DND-41 (cell line): ENCODE measurements at regions not wholly inside any gene's neighbourhood (a gene's known extent, or its start where the extent isn't known, plus 50 kb on each side); places are given as distances from the start of the nearest gene placed in this dataset.

Source experiments
- ATAC-seq: fragments of 200-7000 bp; cut with Tn5 transposase; 3 replicates; pipeline ENCODE4 v1.9.1; 2021; ENCODE audit warnings: low read depth; ENCODE audit not compliant: insufficient read depth
- DNase-seq: peaks from one replicate; pipeline ENCODE4 v3.0.0-alpha.2; 2020
- H2AFZ ChIP-seq: 2 replicates; pipeline ENCODE4 v1.6.0; 2012; ENCODE audit warnings: low read depth, low read length
- H3K27ac ChIP-seq: 2 replicates; pipeline ENCODE4 v1.5.1; 2012; ENCODE audit warnings: low read length, inconsistent platforms
- H3K27me3 ChIP-seq: fragments of 200-600 bp; sonication (generic); 2 replicates; pipeline ENCODE4 v1.6.0; 2012; ENCODE audit warnings: low read length, mild to moderate bottlenecking, inconsistent platforms; ENCODE audit not compliant: insufficient read depth, poor library complexity
- H3K36me3 ChIP-seq: 2 replicates; pipeline ENCODE4 v1.5.1; 2012; ENCODE audit warnings: low read length, inconsistent platforms; ENCODE audit not compliant: insufficient read depth
- H3K4me1 ChIP-seq: 2 replicates; pipeline ENCODE4 v1.5.1; 2012; ENCODE audit warnings: mild to moderate bottlenecking, low read length; ENCODE audit not compliant: insufficient read depth
- H3K4me2 ChIP-seq: 2 replicates; pipeline ENCODE4 v1.6.0; 2012; ENCODE audit warnings: mild to moderate bottlenecking, moderate library complexity, low read length, inconsistent platforms; ENCODE audit not compliant: insufficient read depth
- H3K4me3 ChIP-seq, 2 experiments: fragments of 200-600 bp in 1 of 2; shearing (Covaris generic) in 1 of 2; 2 replicates each; pipeline ENCODE4 v1.5.1; 2012 to 2016; ENCODE audit warnings: inconsistent platforms in 2 of 2, low read length in 2 of 2, mild to moderate bottlenecking in 2 of 2, low read depth in 1 of 2, moderate library complexity in 1 of 2
- H3K79me2 ChIP-seq: 2 replicates; pipeline ENCODE4 v1.6.0; 2012; ENCODE audit warnings: low read length, inconsistent platforms; ENCODE audit not compliant: insufficient read depth
- H3K9ac ChIP-seq: 2 replicates; pipeline ENCODE4 v1.6.0; 2012; ENCODE audit warnings: low read depth, mild to moderate bottlenecking, inconsistent platforms, low read length, moderate library complexity
- H3K9me3 ChIP-seq: 2 replicates; pipeline ENCODE4 v1.5.1; 2012; ENCODE audit warnings: low read length, moderate library complexity, mild to moderate bottlenecking, inconsistent platforms; ENCODE audit not compliant: insufficient read depth, severe bottlenecking
- H4K20me1 ChIP-seq: 2 replicates; pipeline ENCODE4 v1.6.0; 2012; ENCODE audit warnings: low read length; ENCODE audit not compliant: insufficient read depth
- EZH2 ChIP-seq: IDR thresholded peaks from 3 replicates; pipeline ENCODE4 v1.6.1; 2012; ENCODE audit warnings: borderline replicate concordance, low read depth, mild to moderate bottlenecking, moderate library complexity, low read length, inconsistent platforms; ENCODE audit not compliant: severe bottlenecking
- TF ChIP-seq, protein P1 (sequence below): IDR thresholded peaks from 2 replicates; pipeline ENCODE4 v1.5.1; 2012; ENCODE audit warnings: borderline replicate concordance, low read length, moderate library complexity, mild to moderate bottlenecking; ENCODE audit not compliant: poor library complexity, severe bottlenecking; ENCODE audit errors: extremely low read depth

DNA sequence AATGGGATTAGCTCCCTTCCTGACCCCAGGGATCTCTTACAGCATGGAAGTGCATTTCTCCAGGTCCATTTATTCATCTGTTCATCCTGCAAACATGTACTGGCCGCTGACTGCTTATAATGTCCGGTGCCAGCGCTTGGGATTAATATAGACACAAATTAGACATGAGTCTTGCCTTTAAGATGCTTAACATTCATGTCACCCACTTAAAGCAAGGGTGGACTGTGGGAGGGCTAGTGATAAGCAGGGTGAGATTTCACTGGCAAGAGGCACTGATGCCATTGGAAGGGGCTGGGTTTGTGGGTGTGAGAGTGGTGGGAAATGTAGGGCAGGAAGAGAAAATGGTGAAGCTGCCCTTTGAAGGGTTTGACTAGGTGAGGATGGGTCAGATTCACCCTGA lies 92.2 kb upstream of the MPHOSPH6 start:
- ATAC-seq: no peak
- peaks cover 3% of the 10 kb centered on the region for H3K27me3 ChIP-seq

DNA sequence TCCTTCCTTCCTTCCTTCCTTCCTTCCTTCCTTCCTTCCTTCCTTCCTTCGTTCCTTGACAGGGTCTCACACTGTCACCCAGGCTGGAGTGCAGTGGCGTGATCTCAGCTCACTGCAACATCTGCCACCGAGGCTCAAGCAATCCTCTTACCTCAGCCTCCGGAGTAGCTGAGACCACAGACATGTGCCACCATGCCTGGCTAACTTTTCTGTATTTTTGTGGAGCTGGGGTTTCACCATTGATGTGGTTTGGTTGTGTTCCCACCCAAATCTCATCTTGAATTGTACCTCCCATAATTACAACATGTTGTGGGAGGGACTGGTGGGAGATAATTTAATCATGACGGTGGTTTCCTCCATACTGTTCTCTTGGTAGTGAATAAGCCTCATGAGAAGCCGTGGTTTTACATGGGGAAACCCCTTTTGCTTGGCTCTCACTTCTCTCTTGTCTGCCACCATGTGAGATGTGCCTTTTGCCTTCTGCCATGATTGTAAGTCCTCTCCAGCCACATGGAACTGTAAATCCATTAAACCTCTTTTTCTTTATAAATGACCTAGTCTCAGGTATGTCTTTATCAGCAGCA lies 90.3 kb upstream of the MPHOSPH6 start:
- Histone ChIP-seq H3K27me3 (peaks cover 11% of the 10 kb centered on the region), H3K9me3 (no peaks in the 10 kb centered on the region), H4K20me1 (0 out of 2 replicates have a peak, but pooled peaks cover 3% of the 10 kb centered on the region), H3K9ac (no peak overlapping the region), H3K4me3 (no peak overlapping the region), H3K4me2 (no peak overlapping the region), H3K36me3 (no peaks in the 10 kb centered on the region), H2AFZ (no peak overlapping the region), H3K27ac (no peak overlapping the region), H3K79me2 (no peaks in the 10 kb centered on the region), H3K4me1 (no peaks in the 10 kb centered on the region)
- TF ChIP-seq, protein P1, sequence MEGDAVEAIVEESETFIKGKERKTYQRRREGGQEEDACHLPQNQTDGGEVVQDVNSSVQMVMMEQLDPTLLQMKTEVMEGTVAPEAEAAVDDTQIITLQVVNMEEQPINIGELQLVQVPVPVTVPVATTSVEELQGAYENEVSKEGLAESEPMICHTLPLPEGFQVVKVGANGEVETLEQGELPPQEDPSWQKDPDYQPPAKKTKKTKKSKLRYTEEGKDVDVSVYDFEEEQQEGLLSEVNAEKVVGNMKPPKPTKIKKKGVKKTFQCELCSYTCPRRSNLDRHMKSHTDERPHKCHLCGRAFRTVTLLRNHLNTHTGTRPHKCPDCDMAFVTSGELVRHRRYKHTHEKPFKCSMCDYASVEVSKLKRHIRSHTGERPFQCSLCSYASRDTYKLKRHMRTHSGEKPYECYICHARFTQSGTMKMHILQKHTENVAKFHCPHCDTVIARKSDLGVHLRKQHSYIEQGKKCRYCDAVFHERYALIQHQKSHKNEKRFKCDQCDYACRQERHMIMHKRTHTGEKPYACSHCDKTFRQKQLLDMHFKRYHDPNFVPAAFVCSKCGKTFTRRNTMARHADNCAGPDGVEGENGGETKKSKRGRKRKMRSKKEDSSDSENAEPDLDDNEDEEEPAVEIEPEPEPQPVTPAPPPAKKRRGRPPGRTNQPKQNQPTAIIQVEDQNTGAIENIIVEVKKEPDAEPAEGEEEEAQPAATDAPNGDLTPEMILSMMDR: no peak
- TF ChIP-seq EZH2: no peak
- ATAC-seq (no peak), DNase-seq (peak; percentile 6)

More for the DNA sequence above, 92.2 kb upstream of the MPHOSPH6 start:
- Histone ChIP-seq H4K20me1 (0 out of 2 replicates have a peak, but pooled peaks cover 3% of the 10 kb centered on the region), H3K9ac (no peak overlapping the region), H3K4me1 (no peaks in the 10 kb centered on the region), H2AFZ (no peak overlapping the region), H3K27ac (no peak overlapping the region), H3K9me3 (no peaks in the 10 kb centered on the region), H3K4me3 (no peak overlapping the region), H3K79me2 (no peaks in the 10 kb centered on the region), H3K36me3 (no peaks in the 10 kb centered on the region), H3K4me2 (no peak overlapping the region)
- TF ChIP-seq EZH2: no peak
- TF ChIP-seq, protein P1: no peak
- DNase-seq: no peak

DNA sequence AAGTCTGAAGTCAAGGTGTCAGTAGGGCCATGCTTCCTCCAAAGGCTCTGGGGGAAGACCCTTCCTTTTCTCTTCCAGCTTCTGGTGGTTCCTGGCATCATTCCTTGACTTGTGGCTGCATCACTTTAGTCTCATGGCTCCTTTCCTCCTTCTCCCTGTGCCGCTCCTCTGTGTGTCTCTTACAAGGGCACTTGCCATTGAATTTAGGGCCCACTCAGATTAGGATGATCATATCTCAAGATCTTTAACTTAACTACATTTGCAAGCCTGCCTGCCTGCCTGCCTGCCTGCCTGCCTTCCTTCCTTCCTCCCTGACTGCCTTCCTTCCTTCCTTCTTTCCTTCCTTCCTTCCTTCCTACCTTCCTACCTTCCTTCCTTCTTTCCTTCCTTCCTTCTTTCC lies 89.7 kb upstream of the MPHOSPH6 start:
- TF ChIP-seq, protein P1: no peak
- TF ChIP-seq EZH2: no peak
- Histone ChIP-seq H3K79me2 (no peaks in the 10 kb centered on the region), H3K4me3 (no peak overlapping the region), H3K27ac (no peak overlapping the region), H3K27me3 (peaks cover 11% of the 10 kb centered on the region), H3K4me1 (no peaks in the 10 kb centered on the region), H3K36me3 (no peaks in the 10 kb centered on the region), H4K20me1 (0 out of 2 replicates have a peak, but pooled peaks cover 3% of the 10 kb centered on the region), H2AFZ (no peak overlapping the region), H3K4me2 (no peak overlapping the region), H3K9me3 (no peaks in the 10 kb centered on the region), H3K9ac (no peak overlapping the region)
- ATAC-seq (no peak), DNase-seq (no peak)

DNA sequence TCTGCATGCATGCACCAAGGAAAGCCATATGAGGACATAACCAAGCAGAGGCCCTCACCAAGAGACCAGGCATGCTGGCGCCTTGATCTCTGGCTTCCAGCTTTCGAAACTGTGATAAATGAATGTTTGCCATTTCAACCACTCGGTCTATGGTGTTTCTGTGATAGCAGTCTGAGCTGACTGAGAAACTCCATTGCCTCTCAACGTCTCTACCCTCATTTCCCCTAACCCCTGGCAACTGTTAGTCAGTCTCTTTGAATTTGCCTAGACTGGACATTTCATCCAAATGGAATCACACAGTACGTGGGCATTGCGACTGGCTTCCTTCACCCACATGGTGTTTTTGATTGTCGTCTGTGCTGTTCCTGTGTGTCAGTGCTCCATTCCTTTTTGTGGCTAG lies 88.0 kb upstream of the MPHOSPH6 start:
- TF ChIP-seq, protein P1: no peak
- TF ChIP-seq EZH2: no peak
- no peaks in the 10 kb centered on the region for H3K79me2 ChIP-seq

More for the DNA sequence above, 88.0 kb upstream of the MPHOSPH6 start:
- H3K9ac ChIP-seq: no peak overlapping the region
- ATAC-seq (no peak), DNase-seq (no peak)
- H3K4me3 ChIP-seq: no peak overlapping the region
- H3K9me3 ChIP-seq: no peaks in the 10 kb centered on the region
- 0 out of 2 replicates have a peak, but pooled peaks cover 3% of the 10 kb centered on the region for H4K20me1 ChIP-seq
- H3K36me3 ChIP-seq: no peaks in the 10 kb centered on the region
- H3K4me2 ChIP-seq: no peak overlapping the region
- H3K4me1 ChIP-seq: no peaks in the 10 kb centered on the region
- no peak overlapping the region for H3K27ac ChIP-seq
- H3K27me3 ChIP-seq: peaks cover 23% of the 10 kb centered on the region
- no peak overlapping the region for H2AFZ ChIP-seq
